GM18861 (cell line): ENCODE measurements at regions not wholly inside any gene's neighbourhood (a gene's known extent, or its start where the extent isn't known, plus 50 kb on each side); places are given as distances from the start of the nearest gene placed in this dataset.
"Not testable (repeated sequence)": the region's sequence is repeated elsewhere in the genome, so short reads cannot be mapped to it uniquely, and the experiment has no call there.

Source experiments
- ATAC-seq: cut with Tn5 transposase; IDR thresholded peaks from one replicate; pipeline ENCODE4 v1.9.1; 2021; ENCODE audit not compliant: unreplicated experiment

DNA sequence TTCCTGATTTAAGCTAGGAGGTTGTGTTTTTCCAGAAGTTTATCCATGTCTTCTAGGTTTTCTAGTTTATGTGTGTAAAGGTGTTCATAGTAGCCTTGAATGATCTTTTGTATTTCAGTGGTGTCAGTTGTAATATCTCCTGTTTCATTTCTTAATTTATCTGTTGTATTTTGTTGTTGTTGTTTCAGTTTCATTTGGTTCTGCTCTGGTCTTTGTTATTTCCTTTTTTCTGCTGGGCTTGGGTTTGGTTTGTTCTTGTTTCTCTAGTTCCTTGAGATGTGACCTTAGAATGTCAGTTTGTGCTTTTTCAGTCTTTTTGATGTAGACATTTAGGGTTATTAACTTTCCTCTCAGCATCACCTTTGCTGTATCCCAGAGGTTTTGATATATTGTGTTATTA, 62.8 kb downstream of the SCP2D1 start:
- ATAC-seq = not testable (repeated sequence)

DNA sequence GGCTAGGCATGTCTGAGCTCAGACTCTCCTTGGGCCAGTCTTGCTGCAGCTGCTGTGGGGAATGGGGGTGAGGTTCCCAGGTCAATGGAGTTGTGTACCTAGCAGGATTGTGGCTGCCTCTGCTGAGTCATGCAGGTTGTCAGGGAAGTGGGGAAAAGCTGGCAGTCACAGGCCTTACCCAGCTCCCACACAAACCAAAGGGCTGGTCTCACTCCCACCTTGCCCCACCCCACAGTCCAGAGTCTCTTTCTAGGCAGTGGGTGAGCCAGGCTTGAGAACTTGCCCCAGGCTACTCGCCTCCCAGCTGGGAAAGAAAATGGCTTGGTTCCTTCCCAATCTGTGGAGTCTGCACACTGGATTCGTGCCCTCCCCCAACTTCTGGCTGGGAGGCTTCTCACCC, 65.7 kb downstream of the SCP2D1 start:
- no peak for ATAC-seq

DNA sequence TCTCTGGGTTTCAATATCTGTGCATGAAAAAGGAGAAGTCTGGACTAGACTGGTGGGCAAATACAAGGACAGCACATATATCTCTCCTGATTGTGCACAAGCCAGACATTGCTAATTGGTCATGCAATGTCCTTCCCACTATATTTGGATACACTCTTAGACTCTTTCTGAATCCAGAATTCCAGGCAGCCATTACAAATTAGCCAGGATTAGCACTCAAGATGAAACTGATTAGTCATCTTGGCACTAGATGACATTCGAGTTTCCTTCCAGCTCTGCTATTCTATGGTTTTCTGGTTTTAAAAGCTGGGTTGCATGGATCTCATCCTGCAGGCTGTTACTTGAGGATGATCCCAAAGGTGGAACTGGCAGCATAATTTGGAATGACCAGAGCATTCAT, 73.2 kb downstream of the SCP2D1 start:
- ATAC-seq = no peak

DNA sequence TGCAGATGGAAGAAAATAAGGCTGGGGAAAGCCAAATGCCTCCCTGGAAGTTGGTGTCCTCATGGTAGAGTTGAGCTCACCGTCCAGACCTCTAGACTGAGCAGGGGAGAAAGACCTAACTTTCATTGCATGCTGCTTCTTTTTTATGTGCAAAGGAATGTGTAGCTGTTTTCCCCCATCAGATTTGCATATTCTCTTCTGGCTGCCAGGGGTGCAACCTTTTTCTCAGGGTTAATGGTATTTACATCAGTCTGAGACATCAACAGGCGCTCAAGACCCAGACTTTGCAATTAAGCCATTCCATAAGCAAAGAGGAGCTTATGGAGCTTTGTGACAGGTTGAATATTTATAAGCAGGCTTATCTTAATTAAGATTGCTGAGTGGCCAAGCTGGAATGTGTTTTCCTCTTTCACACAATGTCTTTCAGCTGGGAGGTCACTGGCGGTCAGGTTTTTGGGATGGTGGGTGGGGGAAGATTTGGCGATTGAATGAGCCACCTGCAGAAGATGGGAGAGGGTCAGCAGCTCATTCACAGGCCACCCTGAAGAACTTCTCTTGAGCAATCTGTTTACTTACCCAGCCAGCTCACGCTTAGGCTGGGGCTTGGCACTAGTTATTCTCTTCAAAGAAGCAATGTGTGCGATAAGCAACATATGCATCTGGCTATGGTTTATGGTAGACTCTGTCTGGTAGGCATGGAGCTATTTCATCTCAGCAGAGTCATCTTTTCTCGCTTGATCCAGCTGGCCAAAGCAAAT, 88.6 kb downstream of the SCP2D1 start:
- no peak for ATAC-seq

DNA sequence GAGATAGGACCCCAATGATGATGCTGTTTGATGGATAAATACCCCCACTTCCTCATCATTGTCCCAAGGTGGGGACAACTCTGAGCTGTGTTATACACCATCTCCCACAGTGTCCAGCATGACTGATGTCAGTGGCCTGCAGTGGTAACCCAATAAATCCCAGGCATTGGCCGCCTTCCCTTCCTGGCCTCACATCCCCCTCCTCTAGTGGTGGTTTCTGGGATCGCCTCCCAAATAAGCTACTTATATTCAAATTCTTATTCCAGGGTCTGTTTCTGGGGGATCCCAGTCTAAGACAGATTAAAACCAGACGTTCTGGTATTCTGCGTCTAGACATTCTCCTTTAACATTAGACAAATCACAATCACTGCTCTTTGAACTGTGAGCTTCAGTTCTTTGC, 90.6 kb downstream of the SCP2D1 start:
- no peak for ATAC-seq

DNA sequence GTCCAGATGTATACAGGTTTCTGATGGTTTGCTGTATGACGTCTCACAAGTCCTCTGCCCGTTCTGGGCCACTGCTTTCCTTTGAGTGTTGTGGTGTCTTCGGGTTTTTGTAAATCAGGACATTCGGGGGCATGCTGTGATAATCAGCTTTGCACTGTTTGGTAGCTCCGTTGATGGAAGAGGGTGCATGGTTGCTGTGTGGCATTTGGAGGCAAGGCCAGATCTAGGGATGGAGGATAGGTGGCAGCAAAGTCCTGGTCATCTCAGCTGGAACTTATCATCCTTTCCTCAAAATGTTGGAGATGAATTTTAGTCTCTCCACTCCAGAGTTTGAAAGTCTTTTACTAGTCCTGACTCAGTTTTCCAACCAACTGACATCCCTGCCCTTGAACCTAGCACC, 91.0 kb downstream of the SCP2D1 start:
- ATAC-seq = no peak

DNA sequence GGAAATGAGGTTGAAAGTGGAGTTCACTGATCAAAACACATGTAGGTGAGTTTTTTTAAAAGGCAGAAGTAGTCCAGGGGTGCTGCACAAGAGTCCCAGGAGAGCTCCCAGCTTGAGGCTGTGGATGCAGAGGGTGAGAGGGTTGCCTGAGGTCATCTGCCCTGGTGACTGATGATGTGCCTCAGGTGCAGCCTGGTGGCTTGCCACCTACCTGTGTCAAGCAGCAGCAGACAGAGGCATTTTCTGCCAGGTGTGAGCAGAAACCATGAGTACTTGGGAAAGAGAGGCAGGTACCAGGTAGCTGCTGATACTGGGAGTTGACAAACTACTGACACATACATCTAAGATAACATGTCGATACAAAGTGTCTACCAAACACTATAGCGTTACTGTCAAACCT, 92.5 kb downstream of the SCP2D1 start:
- ATAC-seq = no peak

DNA sequence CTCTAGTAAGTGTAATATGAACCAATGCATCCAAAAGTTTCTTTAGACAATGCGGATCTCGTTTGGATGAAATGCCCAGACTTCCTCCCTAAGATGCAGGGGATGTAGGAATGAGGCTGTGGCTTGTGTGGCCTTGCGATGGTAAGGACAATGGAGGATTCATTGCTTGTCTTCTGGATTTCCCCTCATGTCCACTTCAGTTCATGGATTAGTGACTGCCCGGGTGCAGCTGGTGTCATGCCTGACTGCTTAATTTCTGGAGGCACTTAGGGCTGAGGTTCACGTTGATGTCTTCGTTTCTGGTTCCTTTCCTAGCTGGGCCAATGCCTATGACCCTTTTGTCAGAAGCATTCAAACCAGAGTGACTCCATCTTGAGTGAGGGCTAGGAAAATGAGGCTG, 93.8 kb downstream of the SCP2D1 start:
- no peak for ATAC-seq

DNA sequence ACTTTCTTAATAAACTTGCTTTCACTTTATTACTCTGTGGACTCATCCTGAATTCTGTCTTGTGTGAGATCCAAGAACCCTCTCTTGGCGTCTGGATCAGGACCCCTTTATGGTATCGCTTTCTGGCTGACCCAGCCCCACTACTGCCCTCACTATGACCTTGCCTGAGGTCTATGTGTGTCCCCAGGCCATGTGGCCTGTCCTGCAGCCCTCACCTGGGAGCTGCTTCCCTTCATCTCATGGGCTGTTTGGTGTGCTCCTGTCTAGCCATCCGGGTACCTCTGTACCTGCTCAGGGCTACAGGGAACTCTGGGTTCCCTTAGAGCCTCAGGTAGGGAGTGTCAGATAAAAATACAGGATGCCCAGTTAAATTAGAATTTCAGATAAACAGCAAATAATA, 94.5 kb downstream of the SCP2D1 start:
- no peak for ATAC-seq

DNA sequence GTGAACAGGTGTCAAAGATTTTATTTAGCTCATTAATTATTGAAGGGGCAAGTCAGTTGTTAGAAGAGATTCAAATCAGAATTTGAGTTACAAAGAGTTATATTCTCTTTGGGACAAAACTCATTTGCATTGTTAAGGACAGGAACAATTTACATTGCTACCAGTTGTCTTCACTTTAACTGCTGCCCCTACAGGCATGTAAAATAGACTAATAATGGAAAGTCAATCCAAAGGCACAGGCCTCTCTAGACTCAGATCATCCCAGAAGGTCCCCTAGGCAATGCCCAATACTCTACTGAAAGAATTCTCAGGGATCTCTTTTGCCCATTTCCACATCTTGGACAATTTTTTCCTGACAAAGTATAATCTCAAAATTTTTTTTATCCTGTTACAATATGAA, 95.7 kb downstream of the SCP2D1 start:
- no peak for ATAC-seq

DNA sequence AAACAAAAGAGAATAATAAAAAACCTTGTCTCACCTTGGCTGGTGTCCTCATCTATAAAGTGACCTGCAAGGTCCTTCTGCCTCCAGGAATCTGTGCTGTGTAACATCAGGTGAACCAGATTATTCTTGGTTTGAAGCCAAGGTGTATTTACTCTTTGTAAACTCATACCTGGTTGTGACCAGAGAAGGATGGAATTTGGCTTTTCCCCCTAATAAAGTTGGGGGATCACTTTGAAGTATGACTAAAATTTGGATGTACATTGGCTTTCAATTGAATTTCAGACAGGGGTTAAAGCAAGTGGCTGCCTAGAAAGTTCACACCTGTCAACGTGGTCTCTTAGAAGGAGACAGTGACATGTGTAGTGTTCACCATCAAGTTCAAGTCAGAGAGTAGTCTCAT, 100.1 kb downstream of the SCP2D1 start:
- ATAC-seq = no peak

DNA sequence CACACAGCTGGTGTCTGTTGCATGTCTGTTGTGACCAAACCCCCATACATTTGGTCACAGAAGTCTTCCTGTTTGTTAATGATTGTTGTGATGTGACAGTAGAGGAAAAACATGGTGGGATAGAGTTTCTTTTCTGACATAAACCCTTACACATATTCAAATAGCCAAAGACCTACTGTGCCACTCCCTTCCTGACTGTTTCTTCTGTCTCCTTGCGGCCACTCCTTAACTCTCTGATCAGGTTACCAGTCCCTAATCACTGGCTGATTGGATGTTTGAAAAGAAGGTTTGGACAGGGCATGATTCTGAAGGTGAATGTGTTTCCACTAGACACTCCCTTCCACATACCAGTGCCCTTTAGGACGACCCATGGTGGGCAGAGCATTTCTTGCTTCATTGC, 101.2 kb downstream of the SCP2D1 start:
- no peak for ATAC-seq

DNA sequence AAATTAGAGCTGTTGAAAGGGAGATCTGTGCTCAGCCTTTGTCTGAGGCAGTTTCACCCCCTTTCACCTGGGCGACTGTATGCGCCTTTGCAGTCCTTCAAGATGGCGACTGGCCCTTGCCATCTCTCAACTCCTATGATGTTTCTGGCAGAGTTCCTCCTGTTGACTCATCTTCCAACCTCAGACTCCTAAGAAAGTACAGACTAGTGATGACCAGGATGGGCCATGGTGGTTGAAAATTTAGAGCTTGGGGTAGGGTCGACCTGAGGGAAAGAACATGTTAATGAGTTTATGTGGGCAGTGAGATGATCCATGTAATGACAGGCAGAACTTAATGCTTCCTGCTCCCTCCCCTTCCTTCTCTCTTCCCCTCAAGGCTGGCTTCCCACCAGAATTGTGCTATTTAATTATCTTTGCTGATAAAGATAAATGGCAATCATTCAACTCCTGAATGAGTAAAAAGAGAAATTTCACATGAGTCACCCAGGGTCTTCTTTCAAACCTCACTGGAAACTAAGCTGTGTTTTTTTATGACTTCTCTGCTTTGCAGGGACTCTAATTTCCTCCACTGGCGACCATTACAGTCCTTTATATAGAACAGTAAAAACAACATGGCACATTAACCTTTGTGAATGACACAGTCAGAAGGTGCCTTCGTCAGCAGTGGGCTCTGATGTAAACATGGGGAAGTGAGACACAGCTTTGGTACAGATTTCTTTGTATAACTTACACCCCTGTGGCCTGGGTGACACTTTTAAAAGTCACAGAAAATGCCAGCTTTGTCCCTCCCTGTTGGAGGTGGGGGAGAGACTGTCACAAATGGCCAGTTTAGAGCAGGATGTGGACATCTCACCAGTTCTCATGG, 103.5 kb downstream of the SCP2D1 start:
- ATAC-seq = no peak

DNA sequence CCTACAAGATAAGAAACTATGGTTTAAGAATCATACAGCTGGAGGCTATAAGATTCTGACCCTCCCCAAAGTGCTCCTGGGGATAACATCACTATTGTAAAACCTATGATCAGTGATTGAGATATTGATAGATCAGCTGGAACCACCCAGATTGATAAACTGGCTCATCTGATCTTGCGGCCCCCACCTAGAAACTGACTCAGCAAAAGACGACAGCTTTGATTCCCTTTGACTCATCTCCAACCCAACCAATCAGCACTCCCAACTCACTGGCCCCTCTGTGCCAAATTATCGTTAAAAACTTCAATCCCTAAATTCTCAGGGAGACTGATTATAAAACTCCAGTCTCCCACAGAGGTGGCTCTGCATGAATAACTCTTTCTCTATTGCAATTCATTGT, 106.4 kb downstream of the SCP2D1 start:
- no peak for ATAC-seq

DNA sequence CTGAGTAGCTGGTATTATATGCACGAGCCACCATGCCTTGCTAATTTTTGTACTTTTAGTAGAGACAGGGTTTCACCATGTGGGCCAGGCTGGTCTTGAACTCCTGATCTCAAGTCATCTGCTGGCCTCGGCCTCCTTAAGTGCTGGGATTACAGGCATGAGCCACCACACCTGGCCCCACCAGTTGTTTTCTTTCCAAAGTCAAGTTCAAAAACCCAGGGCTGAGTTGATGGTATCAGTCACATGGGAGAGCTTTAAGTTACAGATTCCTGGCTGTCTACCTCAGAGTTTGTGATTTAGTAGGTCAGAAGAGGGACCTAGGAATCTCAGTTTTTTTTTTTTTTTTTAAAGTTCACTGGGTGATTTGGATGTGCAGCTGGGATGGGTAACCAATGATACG, 107.7 kb downstream of the SCP2D1 start:
- no peak for ATAC-seq

DNA sequence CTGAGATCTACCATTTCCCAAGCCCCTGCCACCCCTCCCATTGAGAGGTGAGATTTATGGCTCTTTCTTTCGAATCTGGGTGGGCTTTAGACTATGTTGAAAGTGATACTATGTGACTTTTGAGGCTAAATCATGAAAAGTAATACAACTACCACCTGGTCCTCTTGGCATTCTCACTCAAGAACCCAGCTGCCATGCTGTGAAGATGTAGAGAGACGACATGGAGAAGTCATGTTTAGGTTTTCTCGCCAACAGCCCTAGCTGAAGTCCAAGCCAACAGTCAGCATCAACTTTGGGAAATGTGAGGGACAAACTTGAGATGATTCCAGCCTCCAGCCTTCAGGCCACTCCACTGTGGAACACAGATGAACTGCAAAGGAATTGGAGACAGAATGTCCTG, 108.7 kb downstream of the SCP2D1 start:
- no peak for ATAC-seq

DNA sequence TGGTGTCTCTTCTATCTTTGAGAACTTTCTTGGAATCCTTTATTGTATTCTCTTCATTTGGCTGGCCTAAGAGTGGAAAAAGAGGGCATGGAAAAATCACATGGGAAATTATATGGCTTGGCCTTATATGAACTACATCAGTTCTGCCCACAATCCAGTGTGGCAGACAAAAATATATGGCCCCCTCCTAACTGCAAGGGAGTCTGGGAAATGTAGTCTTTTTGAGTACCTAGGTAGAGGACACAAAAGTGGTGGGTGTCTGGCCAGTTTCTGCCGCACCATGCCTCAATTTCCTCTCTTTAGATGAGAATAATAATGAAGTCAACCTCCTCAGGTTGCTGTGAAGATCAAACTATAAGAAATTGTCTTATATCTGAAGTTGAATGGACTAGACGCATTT, 109.3 kb downstream of the SCP2D1 start:
- no peak for ATAC-seq

DNA sequence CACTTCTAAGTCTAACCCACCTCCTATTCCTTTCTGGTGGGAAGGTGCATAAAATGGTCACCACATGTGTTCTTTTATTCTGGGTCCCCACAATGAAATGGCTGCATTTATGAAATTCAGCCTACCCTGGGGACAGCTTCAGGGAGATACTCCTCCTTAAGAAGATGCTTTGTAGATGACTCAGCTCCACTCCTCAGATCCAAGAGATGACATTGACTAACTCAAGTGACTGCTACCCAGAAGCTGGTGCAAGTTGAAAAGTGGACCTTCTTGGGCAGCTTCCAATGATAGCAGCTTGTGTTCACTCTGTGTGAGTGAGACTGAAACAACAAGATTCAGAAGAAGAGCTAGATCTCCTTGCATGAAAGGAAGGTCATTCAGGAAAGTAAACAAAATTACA, 113.4 kb downstream of the SCP2D1 start:
- ATAC-seq = no peak

DNA sequence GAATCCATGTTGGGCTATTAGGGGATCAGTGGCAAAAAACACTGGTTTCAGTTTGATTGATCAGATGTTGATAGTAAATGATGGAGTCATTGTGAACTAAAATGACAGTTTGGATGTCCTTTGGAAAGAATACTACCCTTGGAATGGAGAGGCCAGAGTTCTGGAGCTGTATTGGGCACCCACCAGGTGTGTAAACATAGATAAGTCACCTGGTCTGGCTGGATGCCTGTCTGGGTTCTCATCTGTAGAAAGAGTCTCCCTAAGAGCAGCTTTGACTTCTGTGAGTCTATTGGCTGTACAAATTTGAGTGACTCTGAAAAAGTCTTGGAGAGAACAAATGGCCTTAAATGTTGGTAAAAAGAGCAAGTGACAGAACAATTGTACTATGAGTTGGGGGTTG, 115.0 kb downstream of the SCP2D1 start:
- no peak for ATAC-seq

DNA sequence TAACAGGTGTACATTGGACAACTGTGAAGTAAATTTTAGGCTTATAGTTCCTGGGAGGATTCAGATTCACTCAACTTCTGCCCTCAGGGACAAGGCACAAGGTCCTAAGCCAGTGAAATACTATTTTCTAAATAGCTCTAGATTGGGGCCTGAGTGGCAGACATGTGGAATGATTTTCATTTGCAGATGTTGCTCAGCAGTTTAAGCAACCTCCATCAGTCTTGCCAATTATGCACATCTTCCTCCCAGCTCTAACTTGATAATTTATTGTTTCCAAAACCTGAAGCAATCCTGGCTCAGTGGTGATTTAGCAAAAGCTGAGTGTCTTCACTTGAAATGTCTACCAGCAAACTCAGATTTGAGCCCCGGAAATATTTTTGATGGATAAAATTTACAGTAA, 116.2 kb downstream of the SCP2D1 start:
- no peak for ATAC-seq

DNA sequence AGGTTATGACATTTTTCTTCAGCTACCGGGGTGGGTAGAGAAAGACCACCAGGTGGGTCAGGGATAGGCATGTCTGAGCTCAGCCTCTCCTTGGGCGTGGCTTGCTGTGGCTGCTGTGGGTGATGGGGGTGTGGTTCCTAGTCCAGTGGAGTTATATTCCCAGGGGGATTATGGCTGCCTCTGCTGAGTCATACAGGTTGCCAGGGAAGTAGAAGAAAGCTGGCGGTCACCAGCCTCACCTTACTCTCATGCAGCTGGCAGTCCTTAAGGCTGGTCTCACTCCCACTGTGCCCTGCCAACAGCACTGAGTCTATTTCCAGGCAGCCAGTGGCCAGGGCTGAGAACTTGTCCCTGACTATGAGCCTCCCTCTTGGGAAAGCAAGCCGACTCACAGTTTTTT, 130.0 kb downstream of the SCP2D1 start:
- ATAC-seq = no peak

DNA sequence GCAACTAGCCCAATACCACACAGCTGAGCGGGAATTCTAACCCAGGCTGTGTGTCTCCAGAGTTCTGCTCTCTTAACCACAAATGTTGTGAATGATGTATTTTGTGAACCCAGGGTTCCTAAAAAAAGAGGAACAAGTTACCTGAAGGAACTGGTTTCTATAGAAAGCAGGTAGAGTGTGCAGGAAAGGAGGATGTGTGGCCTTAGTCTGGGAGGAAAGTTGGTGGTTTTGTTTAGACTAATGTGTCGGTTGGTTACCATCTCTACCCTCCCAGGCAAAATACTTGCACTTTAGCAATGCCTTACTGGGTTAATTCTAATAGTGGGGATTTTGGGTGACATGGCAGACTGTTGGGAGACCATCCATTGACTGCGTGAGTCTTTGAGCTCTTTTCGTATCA, 143.3 kb downstream of the SCP2D1 start:
- no peak for ATAC-seq

DNA sequence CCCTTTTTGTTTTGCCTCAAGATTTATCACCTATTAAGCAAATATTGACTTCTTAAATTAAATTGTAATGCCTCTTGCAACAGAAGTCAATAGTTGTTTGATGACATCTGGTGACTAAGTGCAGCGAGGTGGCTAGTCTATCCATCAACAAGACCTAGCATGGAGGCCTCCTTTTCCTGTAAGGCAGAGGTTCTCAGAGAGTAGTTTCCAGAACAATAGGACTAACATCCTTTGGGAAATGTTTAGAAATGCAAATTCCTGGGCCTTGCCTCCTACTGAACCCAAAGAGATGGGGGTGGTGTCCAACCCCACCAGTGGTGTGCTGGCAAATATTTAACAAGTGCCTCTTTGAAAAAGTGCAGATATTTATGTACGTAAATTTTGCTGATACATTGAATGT, 143.7 kb downstream of the SCP2D1 start:
- ATAC-seq = no peak
